GM21390 (cell line): ENCODE measurements at regions not wholly inside any gene's neighbourhood (a gene's known extent, or its start where the extent isn't known, plus 50 kb on each side); places are given as distances from the start of the nearest gene placed in this dataset.

Source experiments
- ATAC-seq: cut with Tn5 transposase; IDR thresholded peaks from one replicate; pipeline ENCODE4 v1.9.1; 2021; ENCODE audit not compliant: unreplicated experiment

DNA sequence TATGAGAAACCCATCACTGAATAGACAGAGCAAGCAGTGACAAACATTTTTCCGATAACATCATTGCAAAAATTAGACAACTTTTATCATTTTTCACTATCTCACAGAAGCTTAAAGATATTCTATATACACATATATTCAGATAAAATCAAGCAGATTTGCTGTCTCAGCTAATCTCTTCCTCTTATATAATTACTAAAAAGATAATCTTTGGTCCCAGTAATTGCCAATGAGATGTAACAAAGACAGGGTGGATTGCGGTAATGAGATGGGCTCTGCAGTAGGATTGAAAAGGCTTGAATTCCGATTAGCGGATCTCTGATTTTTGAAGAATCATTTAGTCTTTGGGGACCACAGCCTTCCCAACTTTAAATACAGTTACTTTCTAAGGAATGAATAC lies 63.5 kb downstream of the SYT4 start:
- ATAC-seq, result no peak

DNA sequence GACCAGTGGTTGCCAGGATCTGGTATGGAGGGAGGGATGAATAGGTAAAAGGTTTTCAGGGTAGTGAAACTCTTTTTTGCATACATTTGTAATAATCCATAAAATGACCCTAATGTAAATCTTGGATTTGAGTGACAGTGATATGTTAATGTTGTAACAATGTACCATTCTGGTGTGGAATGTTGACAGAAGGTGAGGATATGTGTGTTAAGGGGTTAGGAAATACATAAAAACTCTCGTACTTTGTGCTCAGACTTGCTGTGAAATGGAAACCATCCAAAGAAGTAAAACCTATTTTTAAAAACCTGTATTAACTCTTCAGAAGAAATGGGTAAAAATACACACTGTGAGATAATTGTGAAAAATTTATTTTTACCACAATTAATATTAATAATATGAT lies 66.2 kb downstream of the SYT4 start:
- ATAC-seq, result no peak

- ATAC-seq, result no peak
Measured at GRCh38 chr18:43195421-43195820, 79.9 kb upstream of the RIT2 start.

DNA sequence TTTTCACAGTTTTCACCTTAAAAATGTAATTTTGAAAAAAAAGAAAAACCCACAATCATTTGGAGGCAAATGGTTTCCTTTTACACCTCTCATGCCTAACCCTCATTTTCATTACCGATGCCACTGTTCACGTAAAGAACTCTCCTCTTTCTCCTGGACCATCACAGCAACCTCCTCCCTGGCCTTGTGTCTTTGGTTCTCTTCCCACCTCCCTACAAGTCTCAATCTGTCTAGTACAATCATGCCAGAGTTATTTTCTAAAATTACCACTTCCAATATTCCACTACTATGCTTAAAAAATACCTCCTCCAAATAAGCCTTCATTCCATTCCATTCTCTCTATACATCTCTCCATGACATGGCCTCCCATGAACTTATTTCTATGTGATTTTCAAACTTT lies 77.9 kb upstream of the RIT2 start:
- no peak for ATAC-seq

DNA sequence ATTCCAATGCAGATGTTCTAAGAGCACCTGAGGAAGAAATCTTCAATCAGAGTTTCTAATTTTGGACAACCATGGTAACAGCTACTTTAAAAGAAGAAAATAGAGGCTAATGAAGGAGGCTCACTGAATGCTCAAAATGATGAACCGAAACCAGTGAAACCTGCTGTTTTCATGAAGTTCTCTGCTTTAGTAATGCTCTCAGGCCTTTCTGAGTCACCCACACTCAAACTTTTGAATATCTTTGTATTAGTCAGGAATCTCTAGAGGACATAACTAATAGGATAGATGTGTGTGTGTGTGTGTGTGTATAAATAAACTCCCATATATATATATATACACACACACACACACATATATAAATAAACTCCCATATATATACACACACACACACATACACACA lies 76.9 kb upstream of the RIT2 start:
- peak; percentile 89 for ATAC-seq

DNA sequence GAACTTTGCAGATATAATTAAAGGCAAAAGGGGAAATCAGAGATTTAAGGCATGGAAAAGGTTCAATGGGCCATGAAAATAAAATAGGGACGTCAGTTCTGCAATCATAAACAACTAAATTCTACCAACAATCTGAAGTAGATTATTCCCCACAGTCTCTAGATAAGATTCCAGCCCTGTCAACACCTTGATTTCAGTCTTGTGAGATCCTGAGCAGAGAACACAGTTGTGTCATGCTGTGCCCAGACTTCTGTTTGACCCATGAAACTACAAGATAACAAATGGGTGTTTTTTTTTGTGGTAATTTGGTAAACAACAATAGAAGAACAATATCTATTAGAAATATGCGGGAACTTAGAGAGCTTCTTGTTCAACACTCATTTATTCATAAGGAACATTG lies 66.2 kb upstream of the RIT2 start:
- no peak for ATAC-seq

GRCh38 chr18:43180814-43181213 lies 65.3 kb upstream of the RIT2 start:
- no peak for ATAC-seq

- no peak for ATAC-seq
Measured at GRCh38 chr18:43175257-43175656, 59.8 kb upstream of the RIT2 start.

DNA sequence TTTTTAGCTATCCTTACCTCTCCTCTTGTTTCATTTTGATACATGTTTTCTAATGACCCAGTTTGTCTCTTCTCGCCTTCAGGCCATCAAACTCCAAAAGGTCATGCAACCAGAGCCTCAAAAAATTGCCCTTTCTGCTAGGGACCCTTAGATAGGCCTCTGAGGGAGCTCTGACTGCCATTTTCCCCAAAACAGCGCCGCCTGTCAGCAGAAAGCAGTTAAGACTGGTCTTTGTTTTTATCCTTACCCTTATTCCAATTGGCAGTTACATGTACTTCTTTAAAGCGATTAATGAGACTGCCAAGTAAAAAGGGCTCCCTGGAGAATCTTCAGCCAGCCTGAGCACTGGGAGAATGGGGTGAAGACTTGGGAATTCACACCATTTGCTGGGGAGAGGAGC lies 55.1 kb upstream of the RIT2 start:
- no peak for ATAC-seq
